Esophagus mucosa (tissue), 1 donor: ENCODE measurements at regions not wholly inside any gene's neighbourhood (a gene's known extent, or its start where the extent isn't known, plus 50 kb on each side); places are given as distances from the start of the nearest gene placed in this dataset.
A peak's percentile ranks its signal among the peaks of the same experiment; 100 is the strongest.

Experiments
- ATAC-seq: fragments of 200-7000 bp; cut with Tn5 transposase; one replicate; pipeline ENCODE4 v1.9.1; 2020
- donor health status: DM: yes; HTN: yes; CAD: no.

GRCh38 chr13:105591277-105591676 lies 944.2 kb downstream of the EFNB2 start:
- ATAC-seq, result no peak

GRCh38 chr13:105587786-105588185 lies 947.7 kb downstream of the EFNB2 start:
- ATAC-seq, result peak; percentile 97

- ATAC-seq, result peak; percentile 98
Observed at GRCh38 chr13:105579821-105580710, 955.4 kb downstream of the EFNB2 start.

GRCh38 chr13:105573136-105573535 lies 962.3 kb downstream of the EFNB2 start:
- ATAC-seq, result no peak

- ATAC-seq, result no peak
Observed at GRCh38 chr13:105572401-105572800, 963.1 kb downstream of the EFNB2 start.

- no peak for ATAC-seq
Observed at GRCh38 chr13:105569816-105570215, 965.6 kb downstream of the EFNB2 start.

GRCh38 chr13:105567951-105568525 lies 967.4 kb downstream of the EFNB2 start:
- ATAC-seq, result no peak

- ATAC-seq, result no peak
Observed at GRCh38 chr13:105565136-105565727, 970.2 kb downstream of the EFNB2 start.

- no peak for ATAC-seq
Observed at GRCh38 chr13:105552078-105552477, 983.4 kb downstream of the EFNB2 start.

- ATAC-seq, result no peak
Observed at GRCh38 chr13:105547851-105548250, 987.6 kb downstream of the EFNB2 start.

GRCh38 chr13:105545811-105546210 lies 989.7 kb downstream of the EFNB2 start:
- ATAC-seq, result no peak

- no peak for ATAC-seq
Observed at GRCh38 chr13:105543742-105544141, 991.7 kb downstream of the EFNB2 start.

- ATAC-seq, result no peak
Observed at GRCh38 chr13:105541565-105541964, 993.9 kb downstream of the EFNB2 start.

GRCh38 chr13:105538346-105538745 lies 997.1 kb downstream of the EFNB2 start:
- ATAC-seq, result no peak

- no peak for ATAC-seq
Observed at GRCh38 chr13:105537113-105537512, 998.3 kb downstream of the EFNB2 start.

- no peak for ATAC-seq
Observed at GRCh38 chr13:105530468-105530867, 1005.0 kb downstream of the EFNB2 start.

- ATAC-seq, result no peak
Observed at GRCh38 chr13:105527127-105527526, 1008.3 kb downstream of the EFNB2 start.

- no peak for ATAC-seq
Observed at GRCh38 chr13:105519771-105520170, 1015.7 kb downstream of the EFNB2 start.

- no peak for ATAC-seq
Observed at GRCh38 chr13:105518086-105518485, 1017.4 kb downstream of the EFNB2 start.

GRCh38 chr13:105514401-105514800 lies 1021.1 kb downstream of the EFNB2 start:
- no peak for ATAC-seq

GRCh38 chr13:105513448-105513847 lies 1022.0 kb downstream of the EFNB2 start:
- no peak for ATAC-seq

- ATAC-seq, result no peak
Observed at GRCh38 chr13:105509981-105510762, 1025.3 kb downstream of the EFNB2 start.

- ATAC-seq, result no peak
Observed at GRCh38 chr13:105506463-105506862, 1029.0 kb downstream of the EFNB2 start.
